NCI-H2107 treated with DMSO at 0.1 percent for 48 hours (cell line): ENCODE measurements at regions not wholly inside any gene's neighbourhood (a gene's known extent, or its start where the extent isn't known, plus 50 kb on each side); places are given as distances from the start of the nearest gene placed in this dataset.
"Not testable (repeated sequence)": the region's sequence is repeated elsewhere in the genome, so short reads cannot be mapped to it uniquely, and the experiment has no call there.

Experiments used
- DNase-seq: peaks from one replicate; lab custom pipeline; 2025; ENCODE audit not compliant: unreplicated experiment; lab: John Stamatoyannopoulos, UW

- no peak for DNase-seq
These were observed 51.4 kb downstream of the SLC41A2 start for GRCh38 chr12:104906695-104907094.

GRCh38 chr12:104905446-104905845 lies 52.6 kb downstream of the SLC41A2 start:
- DNase-seq, result not testable (repeated sequence)

- no peak for DNase-seq
These were observed 54.3 kb downstream of the SLC41A2 start for GRCh38 chr12:104903648-104904423.

DNA sequence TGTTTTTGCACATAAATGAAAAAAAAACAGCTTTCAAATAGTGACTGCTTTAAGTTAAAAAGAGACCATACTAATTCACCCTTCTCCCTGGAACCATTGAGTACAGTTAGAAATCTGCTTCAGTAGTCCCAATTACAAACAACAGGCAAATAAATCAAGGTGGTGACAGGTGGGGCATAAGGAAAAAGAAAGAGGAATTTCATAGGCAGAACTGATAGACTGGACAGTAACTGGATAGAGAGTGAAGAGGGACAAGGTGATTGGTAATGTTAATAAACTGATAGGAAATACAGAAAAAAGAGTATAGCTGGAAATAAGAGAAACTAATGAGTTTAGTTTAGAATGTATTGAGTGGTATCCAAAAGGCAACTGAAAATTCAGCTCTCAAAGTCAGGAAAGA lies 56.0 kb downstream of the SLC41A2 start:
- DNase-seq, result no peak

DNA sequence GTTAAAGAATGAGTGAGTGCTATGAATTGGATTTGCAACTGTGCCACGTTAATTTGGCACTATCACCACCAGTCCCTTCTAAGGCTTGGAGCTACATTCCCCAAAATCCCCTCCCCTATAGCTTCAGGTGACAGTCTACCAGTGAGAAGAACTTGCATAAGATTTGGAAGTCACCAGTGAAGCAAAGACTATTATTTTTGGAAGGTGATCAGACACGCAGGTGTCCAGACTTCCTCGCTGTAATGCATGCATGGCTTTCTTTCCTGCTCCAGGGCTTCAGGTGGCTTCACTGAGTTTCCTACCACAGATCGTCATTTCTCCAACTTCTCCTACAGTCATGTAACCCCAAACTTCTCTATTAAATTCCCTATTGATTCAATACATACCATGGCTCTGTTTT lies 61.4 kb downstream of the SLC41A2 start:
- DNase-seq, result no peak

DNA sequence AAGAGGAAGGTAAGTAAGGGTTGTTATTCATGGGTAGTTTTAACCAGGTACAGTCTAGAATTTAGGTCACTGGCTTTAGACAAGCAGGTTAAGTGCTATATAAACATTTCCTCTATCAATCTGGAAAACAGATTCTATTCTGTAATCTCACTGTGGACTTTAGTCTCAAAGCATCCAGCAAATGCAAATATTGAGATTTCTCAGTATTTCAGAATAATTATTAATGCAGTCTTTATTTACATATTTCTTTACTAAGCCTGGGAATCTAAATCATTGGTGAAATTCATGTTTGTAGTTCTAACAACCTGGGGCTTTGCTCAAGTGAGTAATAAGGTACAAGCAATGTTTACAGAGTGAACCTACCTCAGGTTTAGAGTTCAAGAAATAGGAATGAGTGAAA lies 61.9 kb downstream of the SLC41A2 start:
- DNase-seq, result no peak

- no peak for DNase-seq
These were observed 62.7 kb downstream of the SLC41A2 start for GRCh38 chr12:104895415-104895814.

DNA sequence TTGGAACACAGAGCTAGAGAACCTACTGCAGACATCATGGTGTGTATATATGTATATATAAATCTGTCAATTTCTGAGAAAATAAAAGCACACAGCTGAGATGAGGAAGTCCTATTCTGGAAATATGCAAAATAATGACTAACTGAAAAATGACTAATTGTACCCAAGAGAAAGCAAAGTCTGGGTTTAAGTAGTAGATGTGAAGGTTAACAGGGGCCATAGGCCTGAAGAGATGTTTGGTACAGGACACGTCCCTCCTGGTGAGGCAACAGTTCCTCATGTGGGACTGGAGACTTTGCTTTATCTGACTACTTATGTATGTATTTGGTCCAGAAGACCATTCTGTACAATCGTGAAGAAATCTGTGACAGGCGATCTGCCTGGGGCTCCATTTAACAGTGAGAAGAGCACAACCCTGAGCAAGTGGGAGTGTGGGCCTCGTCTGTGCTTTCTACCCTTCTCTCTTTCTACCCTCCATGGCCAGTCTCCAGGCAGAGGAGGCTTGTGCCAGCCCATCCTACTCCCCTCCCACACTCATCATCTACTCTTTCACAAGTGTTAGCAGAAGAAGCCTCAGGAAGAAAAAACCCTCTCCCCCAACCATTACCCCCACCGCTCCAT lies 67.5 kb downstream of the SLC41A2 start:
- no peak for DNase-seq

- no peak for DNase-seq
These were observed 68.4 kb downstream of the SLC41A2 start for GRCh38 chr12:104889735-104890134.

DNA sequence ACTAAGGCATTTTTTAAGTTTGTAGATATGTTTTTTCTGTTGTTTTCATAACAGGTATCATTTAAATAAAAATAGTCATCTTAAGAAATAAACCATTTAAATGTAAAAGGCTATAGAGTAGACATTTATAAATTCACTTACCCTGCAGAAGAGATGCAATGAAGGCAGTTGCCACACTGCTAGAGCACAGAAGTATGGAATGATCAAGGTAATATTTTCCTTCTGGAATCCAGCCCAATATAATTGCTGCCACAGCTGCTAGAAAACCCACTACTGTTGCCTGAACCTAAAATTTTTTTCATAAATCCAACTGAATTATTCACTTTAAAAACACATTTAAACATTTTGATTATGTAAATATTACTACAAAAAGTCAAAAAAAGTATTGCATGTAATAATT lies 69.2 kb downstream of the SLC41A2 start:
- no peak for DNase-seq

- no peak for DNase-seq
These were observed 69.6 kb downstream of the SLC41A2 start for GRCh38 chr12:104888481-104888880.

DNA sequence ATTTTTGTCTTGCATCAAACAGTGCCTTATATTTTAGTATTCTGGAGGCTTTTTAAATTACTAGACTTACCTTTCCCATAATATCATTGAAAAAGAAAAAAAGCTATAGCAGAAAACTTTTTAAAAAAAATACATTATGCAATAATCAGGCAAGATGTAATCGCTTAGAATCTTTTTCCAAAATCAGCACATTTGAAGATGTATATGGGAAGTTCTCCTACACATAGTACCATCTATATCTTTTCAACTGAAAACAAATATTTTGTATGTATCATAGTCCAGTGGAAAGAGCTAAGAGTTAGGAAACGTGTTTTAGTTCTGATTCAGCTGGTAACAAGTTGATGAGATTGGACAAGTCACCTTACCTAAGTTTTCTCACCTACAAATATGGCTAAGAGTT lies 70.6 kb downstream of the SLC41A2 start:
- DNase-seq, result no peak

DNA sequence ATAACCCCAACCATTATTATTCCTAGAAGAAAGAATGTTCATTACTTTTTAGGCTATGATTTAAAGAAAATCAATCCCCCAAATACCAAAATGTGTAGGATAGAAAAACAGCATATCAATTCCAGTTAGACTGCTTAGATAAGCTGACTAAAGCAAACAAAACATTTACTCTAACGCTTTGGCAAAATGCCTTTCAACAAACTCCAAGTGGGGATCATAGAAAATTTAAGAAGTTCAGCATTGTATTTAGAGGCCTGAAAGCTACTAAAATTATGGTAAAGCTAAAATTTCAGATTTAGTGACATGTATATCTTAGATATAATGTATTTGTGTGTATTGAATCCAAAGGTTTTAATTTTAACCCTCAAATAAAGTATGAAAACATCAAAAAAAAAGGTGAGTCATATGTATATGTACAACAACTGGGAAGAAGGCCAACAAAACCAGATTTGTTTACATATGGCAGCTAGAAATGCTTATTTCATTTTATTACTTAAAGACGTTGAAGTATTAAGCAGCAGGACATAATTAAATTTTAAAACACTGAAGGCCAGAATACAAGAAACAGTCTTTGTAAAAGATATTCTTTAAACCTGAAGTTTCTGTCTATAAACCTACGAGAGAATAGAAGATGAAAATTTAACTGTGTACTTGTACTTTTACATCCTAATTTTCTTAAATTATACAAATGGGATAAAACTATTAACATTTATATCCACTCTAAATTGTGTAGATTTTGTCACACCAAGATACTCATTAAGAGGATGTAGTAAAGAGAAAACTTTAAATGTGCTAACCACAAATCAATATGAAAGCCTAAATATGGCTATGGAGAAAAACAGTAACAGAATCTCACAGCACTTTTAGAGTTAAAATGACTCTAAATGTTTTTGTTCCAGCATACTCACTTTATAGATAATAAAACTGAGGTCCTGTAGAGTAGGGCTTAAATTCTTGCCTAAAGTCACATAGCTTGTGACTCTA lies 71.4 kb downstream of the SLC41A2 start:
- no peak for DNase-seq

DNA sequence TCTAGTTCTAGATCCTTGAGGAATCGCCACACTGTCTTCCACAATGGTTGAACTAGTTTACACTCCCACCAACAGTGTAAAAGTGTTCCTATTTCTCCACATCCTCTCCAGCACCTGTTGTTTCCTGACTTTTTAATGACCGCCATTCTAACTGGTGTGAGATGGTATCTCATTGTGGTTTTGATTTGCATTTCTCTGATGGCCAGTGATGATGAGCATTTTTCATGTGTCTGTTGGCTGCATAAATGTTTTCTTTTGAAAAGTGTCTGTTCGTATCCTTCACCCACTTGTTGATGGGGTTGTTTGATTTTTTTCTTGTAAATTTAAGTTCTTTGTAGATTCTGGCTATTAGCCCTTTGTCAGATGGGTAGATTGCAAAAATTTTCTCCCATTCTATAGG lies 79.2 kb downstream of the SLC41A2 start:
- DNase-seq, result not testable (repeated sequence)

- peak; percentile 69 for DNase-seq
These were observed 80.9 kb downstream of the SLC41A2 start for GRCh38 chr12:104877103-104877705.

DNA sequence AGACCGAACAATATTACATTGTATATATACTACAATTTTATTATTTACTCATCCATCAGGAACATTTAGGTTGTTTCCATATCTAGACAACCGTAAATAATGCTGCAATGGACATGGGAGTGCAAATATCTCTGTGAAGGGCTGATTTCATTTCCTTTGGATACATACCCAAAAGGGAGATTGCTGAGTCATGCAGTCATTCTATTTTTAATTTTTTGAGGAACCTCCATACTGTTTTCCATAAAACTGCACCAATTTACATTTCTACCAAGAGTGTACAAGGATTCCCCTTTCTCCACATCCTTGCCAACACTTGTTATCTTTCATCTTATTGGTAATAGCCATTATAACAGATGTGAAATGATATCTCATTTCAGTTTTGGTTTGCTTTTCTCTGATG lies 84.7 kb downstream of the SLC41A2 start:
- DNase-seq, result no peak

DNA sequence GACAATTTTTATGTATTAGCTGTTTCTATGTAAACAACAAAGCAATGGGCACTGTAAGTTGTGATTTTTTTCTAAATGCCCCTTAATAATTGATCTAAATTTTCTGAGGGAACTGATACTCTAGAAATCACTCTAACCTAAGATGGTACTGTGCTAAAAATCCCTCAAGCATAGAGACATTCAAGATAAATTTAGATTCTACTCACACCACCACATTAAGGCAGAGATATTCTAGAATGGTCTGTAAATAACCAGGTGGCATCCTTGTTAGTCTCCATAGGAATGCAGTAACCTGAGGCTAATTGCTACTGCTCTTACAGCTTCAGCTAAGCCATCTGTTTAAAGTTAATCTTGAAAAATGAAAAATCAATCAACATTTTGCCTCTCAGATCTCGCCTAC lies 87.3 kb downstream of the SLC41A2 start:
- DNase-seq, result no peak

DNA sequence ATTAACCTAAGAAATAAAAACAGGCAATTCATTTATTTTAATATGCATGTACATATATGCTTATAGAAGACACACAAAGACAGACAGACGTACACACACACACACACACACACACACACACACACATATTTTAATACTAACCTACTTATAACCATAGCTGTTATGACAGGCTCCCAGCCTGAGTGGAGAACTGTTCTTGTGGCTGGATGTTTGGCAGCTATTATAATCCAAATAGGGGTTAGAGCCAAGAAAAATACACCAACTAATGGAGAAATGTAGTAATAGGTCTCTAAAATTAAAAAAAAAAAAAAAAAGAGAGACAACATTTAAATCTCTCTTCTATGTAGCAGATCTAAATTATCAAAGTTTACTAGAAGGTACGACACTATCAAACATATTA lies 91.8 kb downstream of the SLC41A2 start:
- DNase-seq, result no peak

- no peak for DNase-seq
These were observed 93.0 kb downstream of the SLC41A2 start for GRCh38 chr12:104865080-104865479.

- DNase-seq, result no peak
These were observed 93.4 kb downstream of the SLC41A2 start for GRCh38 chr12:104864668-104865067.

DNA sequence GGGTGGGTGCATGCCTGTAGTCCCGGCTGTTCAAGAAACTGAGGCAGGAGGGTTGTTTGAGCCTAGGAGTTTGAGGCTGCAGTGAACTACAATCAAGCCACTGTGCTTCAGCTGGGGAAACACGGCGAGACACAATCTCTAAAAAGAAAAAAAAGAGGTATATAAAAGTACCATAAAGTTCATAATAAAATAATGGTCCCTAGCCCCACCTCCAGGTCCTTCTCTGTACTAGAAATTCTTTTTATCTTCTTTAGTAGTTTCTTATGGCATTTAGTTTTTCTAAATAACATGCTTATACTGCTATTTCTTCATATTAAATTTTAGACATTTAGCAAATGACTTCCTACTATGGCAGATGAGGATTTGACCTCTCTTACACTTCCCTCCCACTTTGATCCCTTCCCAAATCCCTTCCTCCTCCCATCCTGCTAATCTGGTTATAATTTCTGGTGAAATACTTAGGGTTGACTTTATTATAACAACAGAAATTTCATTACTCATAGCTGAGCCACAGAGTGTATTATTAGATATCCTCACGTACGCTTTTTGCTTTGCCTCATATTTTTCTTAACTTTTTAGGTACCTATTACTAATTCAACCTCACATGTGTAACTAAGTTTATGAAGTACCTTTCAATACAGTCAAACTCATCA lies 94.7 kb downstream of the SLC41A2 start:
- no peak for DNase-seq
